WERI-Rb-1 (cell line): ENCODE measurements at regions not wholly inside any gene's neighbourhood (a gene's known extent, or its start where the extent isn't known, plus 50 kb on each side); places are given as distances from the start of the nearest gene placed in this dataset.

Source experiments
- DNase-seq: peaks from one replicate; pipeline ENCODE4 v3.0.0-alpha.2; 2020
- H3K27ac ChIP-seq: fragments of 250-450 bp; sonication (Bioruptor Pico); 2 replicates; pipeline ENCODE4 v1.5.1; 2020; ENCODE audit warnings: mild to moderate bottlenecking, moderate library complexity
- H3K27me3 ChIP-seq: fragments of 250-450 bp; sonication (Bioruptor Pico); 2 replicates; pipeline ENCODE4 v1.5.1; 2021; ENCODE audit warnings: mild to moderate bottlenecking, low read depth, moderate library complexity; ENCODE audit not compliant: insufficient read depth, severe bottlenecking
- H3K36me3 ChIP-seq: fragments of 250-450 bp; sonication (Bioruptor Pico); 2 replicates; pipeline ENCODE4 v1.5.1; 2020; ENCODE audit warnings: mild to moderate bottlenecking, moderate library complexity
- H3K4me3 ChIP-seq: 2 replicates; pipeline ENCODE4 v1.5.1; 2011; ENCODE audit warnings: low read depth, mild to moderate bottlenecking, control low read depth, low read length
- H3K9me3 ChIP-seq: fragments of 250-450 bp; sonication (Bioruptor Pico); 2 replicates; pipeline ENCODE4 v1.5.1; 2021; ENCODE audit warnings: mild to moderate bottlenecking, moderate library complexity; ENCODE audit not compliant: severe bottlenecking
- TF ChIP-seq, protein P1 (sequence below): IDR thresholded peaks from 2 replicates; pipeline ENCODE4 v1.5.1; 2011; ENCODE audit warnings: low read depth, mild to moderate bottlenecking, control low read depth, inconsistent platforms, low read length

DNA sequence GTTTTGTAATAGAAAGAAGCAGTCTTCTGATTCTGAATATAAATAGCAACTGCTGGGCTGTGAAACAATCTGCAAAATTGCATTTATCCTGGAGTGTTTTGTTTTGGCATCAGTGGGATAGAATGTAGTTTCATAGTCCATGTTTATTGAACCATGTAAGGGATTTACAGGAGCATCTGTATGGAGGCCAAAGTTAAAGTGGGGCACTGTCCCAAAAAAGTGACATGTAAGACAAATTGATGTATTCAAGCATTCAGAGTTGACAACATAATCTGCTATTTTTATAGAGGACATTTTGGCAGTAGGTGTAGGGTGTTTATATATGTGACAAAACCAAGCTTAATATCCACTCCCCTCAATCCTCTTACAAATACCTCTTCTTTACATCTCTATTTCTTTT is 200.5 kb upstream of the ANK2 start:
- Histone ChIP-seq H3K27ac (no peak overlapping the region), H3K9me3 (no peaks in the 10 kb centered on the region), H3K27me3 (no peaks in the 10 kb centered on the region), H3K4me3 (no peak overlapping the region), H3K36me3 (no peaks in the 10 kb centered on the region)
- no peak for DNase-seq
- TF ChIP-seq, protein P1, sequence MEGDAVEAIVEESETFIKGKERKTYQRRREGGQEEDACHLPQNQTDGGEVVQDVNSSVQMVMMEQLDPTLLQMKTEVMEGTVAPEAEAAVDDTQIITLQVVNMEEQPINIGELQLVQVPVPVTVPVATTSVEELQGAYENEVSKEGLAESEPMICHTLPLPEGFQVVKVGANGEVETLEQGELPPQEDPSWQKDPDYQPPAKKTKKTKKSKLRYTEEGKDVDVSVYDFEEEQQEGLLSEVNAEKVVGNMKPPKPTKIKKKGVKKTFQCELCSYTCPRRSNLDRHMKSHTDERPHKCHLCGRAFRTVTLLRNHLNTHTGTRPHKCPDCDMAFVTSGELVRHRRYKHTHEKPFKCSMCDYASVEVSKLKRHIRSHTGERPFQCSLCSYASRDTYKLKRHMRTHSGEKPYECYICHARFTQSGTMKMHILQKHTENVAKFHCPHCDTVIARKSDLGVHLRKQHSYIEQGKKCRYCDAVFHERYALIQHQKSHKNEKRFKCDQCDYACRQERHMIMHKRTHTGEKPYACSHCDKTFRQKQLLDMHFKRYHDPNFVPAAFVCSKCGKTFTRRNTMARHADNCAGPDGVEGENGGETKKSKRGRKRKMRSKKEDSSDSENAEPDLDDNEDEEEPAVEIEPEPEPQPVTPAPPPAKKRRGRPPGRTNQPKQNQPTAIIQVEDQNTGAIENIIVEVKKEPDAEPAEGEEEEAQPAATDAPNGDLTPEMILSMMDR = no peak

DNA sequence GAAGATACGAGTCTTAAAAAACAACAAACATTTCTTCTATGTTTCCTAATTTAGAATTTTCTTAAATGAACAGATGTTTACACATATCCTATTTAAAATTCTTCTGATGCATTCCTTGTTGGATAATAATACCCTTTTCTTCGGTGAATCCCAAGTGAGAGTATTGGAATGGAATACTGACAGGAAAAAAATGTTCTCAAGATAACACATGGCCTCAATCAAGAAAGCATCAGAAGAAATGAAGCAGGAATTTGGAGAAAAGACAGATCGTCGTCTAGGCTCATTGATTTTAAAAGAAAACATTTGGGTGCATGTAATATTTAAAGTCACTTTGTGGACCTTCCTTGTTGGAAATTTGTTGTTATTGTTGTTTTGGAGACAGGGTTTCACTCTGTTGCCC is 196.9 kb upstream of the ANK2 start:
- DNase-seq = no peak
- Histone ChIP-seq H3K27ac (no peak overlapping the region), H3K27me3 (no peaks in the 10 kb centered on the region), H3K4me3 (no peak overlapping the region), H3K36me3 (no peaks in the 10 kb centered on the region), H3K9me3 (no peaks in the 10 kb centered on the region)
- TF ChIP-seq, protein P1 = no peak

DNA sequence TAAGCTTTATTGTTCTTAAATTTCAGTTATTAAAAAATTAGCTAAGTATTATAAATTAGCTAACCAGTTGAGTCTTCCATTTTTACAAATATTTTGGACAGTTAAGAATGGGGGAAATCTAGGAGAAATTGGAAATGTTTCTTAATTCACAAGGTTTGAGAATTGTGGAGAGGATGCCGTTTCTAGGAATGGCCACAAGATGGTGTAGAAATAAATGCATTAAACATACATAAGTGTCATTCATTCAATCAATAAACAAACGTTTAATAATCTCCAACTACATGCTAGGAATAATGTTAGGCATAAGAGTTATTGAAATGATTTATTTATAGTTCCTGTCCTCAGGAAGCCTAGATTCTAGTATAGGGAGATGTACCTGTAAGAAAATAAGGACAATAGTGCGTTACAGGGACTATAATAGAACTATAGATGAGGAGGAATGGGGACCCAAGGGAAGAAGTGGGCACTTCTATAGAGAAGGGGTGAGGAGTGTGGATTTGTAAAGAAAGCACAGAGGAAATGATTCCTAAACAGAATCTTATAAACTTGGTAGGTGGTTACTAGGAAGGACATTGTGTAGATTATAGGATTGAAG is 195.7 kb upstream of the ANK2 start:
- DNase-seq = no peak
- no peaks in the 10 kb centered on the region for H3K36me3 ChIP-seq
- H3K9me3 ChIP-seq = no peaks in the 10 kb centered on the region
- H3K27me3 ChIP-seq = no peaks in the 10 kb centered on the region
- no peak overlapping the region for H3K27ac ChIP-seq
- H3K4me3 ChIP-seq = no peak overlapping the region
- TF ChIP-seq, protein P1 = peak; percentile 45

DNA sequence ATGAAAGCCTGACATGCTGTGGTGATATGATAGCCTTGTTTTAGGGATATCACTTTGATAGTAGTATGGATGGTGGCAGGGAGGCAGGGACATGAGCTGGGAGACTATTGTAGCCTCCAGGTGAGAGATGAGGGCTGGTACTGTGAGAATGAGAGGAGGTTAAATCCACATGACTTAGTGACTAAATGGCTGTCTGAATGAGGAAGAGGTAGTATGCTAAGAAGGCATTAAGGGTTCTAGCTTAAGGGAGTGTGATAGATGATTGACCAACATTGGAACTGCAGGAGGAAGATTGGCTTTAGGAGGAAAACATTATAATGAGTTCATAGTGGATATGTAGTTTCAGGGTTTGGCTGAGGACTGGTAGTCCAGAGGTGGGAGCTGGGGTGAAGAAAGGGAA is 195.0 kb upstream of the ANK2 start:
- no peaks in the 10 kb centered on the region for H3K36me3 ChIP-seq
- H3K27ac ChIP-seq = no peak overlapping the region
- H3K9me3 ChIP-seq = no peaks in the 10 kb centered on the region
- H3K27me3 ChIP-seq = no peaks in the 10 kb centered on the region
- TF ChIP-seq, protein P1 = no peak
- no peak for DNase-seq
- no peak overlapping the region for H3K4me3 ChIP-seq

DNA sequence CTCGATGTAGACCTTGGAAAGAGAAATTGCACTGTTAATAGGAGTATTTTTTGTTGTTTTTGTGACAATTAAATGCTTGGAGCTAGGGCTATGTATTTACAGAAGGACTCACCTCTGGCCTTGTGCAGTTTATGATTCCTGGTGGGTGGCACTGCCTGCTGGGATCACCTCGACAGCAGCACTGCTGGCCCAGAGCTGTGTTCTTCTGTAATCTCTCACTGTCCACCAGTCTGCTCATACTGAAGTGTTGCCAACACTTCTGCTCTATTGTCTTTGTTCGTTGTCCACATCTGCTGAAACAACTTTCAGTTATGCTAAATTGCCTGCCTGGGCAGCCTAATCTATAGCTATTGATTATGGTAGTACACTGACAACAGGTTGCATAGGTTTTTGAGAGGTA is 194.4 kb upstream of the ANK2 start:
- H3K27me3 ChIP-seq = no peaks in the 10 kb centered on the region
- DNase-seq = no peak
- no peaks in the 10 kb centered on the region for H3K9me3 ChIP-seq
- H3K36me3 ChIP-seq = no peaks in the 10 kb centered on the region
- no peak overlapping the region for H3K27ac ChIP-seq
- TF ChIP-seq, protein P1 = 0 out of 2 replicates have a peak, but pooled peaks have one; percentile 9
- H3K4me3 ChIP-seq = no peak overlapping the region

DNA sequence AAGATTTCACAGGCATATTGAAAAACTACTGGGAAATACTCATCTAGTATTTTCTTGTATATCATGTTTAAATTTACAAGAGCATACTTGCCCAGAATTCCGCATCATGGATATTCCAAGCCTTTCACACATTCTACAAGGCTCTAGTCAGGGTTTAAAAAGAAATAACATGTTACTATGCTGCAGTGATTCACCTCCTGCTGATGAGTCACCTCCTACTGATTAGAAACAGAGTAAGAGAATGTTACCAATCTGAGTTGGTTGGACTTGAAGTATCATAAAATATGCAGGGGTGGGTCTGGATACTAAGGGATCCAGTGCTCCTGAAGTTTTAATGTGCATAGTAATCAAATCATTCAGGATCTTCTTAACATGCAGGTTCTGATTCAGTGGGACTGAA is 192.0 kb upstream of the ANK2 start:
- TF ChIP-seq, protein P1 = no peak
- no peaks in the 10 kb centered on the region for H3K36me3 ChIP-seq
- no peak overlapping the region for H3K27ac ChIP-seq
- no peak overlapping the region for H3K4me3 ChIP-seq
- DNase-seq = no peak
- no peaks in the 10 kb centered on the region for H3K9me3 ChIP-seq
- no peaks in the 10 kb centered on the region for H3K27me3 ChIP-seq
